HG03139 (cell line): ENCODE measurements at regions not wholly inside any gene's neighbourhood (a gene's known extent, or its start where the extent isn't known, plus 50 kb on each side); places are given as distances from the start of the nearest gene placed in this dataset.
A peak's percentile ranks its signal among the peaks of the same experiment; 100 is the strongest.
"Not testable (repeated sequence)": the region's sequence is repeated elsewhere in the genome, so short reads cannot be mapped to it uniquely, and the experiment has no call there.

Source experiments
- ATAC-seq: cut with Tn5 transposase; IDR thresholded peaks from one replicate; pipeline ENCODE4 v1.9.1; 2021; ENCODE audit not compliant: unreplicated experiment

- ATAC-seq, result no peak
Measured at GRCh38 chr4:177236886-177237285, 72.8 kb upstream of the NEIL3 start.

GRCh38 chr4:177237291-177237690, 72.4 kb upstream of the NEIL3 start:
- no peak for ATAC-seq

GRCh38 chr4:177239477-177239876, 70.2 kb upstream of the NEIL3 start:
- ATAC-seq, result no peak

- ATAC-seq, result no peak
Measured at GRCh38 chr4:177239878-177240277, 69.8 kb upstream of the NEIL3 start.

GRCh38 chr4:177242651-177243286, 66.9 kb upstream of the NEIL3 start:
- ATAC-seq, result no peak

GRCh38 chr4:177246641-177247584, 62.8 kb upstream of the NEIL3 start:
- no peak for ATAC-seq

GRCh38 chr4:177250056-177250696, 59.5 kb upstream of the NEIL3 start:
- peak; percentile 95 for ATAC-seq

GRCh38 chr4:177251237-177251636, 58.4 kb upstream of the NEIL3 start:
- no peak for ATAC-seq

GRCh38 chr4:177255359-177255758, 54.3 kb upstream of the NEIL3 start:
- no peak for ATAC-seq

- no peak for ATAC-seq
Measured at GRCh38 chr4:177256950-177257349, 52.7 kb upstream of the NEIL3 start.

GRCh38 chr4:177259466-177259865, 50.2 kb upstream of the NEIL3 start:
- not testable (repeated sequence) for ATAC-seq
